ENCODE measurements at regions not wholly inside any gene's neighbourhood (a gene's known extent, or its start where the extent isn't known, plus 50 kb on each side); places are given as distances from the start of the nearest gene placed in this dataset.

DNA sequence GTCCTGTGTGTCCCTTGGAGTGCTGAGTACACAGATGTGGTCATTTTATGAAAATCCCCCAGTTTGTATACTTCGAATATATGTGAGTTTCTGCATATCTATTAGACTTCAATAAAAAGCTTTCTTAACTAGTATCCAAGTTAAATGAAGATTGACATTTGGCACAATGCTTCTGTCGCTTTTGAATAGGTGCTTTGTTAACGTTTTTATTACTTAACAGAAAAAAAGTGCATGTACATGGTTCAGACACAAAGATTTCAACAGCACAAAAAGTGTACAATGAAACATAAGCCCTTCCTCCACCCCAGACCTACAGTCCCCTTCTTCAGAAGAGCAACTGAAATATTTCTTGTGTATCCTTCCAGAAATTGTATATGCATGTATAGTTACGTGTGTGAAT lies 427.4 kb upstream of the PROK2 start:
- Mint-ChIP-seq H3K27ac (no peak overlapping the region), H3K9me3 (no peaks in the 10 kb centered on the region), H3K4me1 (ENCODE audit: low read depth) (no peaks in the 10 kb centered on the region), H3K36me3 (ENCODE audit: low read depth) (no peaks in the 10 kb centered on the region), H3K4me3 (no peak overlapping the region), H3K27me3 (ENCODE audit: low read depth) (peaks cover 5% of the 10 kb centered on the region)

DNA sequence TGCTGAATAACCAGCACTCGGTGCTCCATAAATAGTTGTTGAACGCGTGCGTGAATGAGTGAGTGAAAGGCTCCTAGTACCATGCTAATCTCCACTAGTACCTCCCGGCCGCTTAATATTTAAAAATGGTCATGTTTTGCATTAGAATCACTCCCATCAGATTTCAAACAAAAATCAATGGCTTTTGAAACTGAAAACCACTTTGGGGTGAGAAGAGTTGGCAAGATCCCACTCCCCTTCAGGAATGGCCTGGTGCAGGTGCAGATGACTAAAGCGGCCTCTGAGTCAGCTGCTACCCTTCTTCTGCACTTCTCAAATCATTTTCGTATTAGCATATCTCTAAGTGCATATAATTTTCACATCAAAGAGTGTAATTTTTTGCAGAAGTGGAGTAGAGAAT lies 425.3 kb upstream of the PROK2 start:
- Mint-ChIP-seq H3K27me3 (ENCODE audit: low read depth) (peaks cover 5% of the 10 kb centered on the region), H3K9me3 (no peaks in the 10 kb centered on the region), H3K27ac (no peak overlapping the region), H3K4me1 (ENCODE audit: low read depth) (no peaks in the 10 kb centered on the region), H3K4me3 (no peak overlapping the region), H3K36me3 (ENCODE audit: low read depth) (no peaks in the 10 kb centered on the region)

DNA sequence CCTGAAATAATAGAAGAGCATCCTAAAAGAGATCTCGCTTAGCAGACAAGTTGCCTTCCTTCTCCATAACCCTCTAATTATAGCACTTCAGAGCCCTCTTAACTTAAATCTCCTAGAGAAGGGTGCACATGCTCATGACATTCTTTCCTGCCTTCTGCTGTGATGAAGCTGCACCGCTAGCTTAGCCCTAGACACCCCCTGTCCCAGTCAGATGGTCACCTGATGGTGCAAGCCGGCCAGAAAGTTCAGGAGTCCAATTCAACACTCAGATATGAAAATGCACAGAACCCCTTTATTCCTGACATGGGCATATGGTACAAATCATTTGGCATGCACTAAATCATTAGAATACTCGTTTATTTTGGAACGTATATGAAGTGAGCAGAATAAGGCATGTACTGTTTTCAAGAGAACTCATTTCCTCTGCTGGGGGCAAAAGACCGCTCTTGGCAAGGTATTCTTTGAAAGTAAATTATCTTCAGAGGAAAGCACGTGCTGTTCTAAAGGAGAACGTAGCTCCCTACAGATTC lies 420.4 kb upstream of the PROK2 start:
- H3K36me3 Mint-ChIP-seq (ENCODE audit: low read depth), result peaks cover 2% of the 10 kb centered on the region
- H3K4me1 Mint-ChIP-seq (ENCODE audit: low read depth), result no peaks in the 10 kb centered on the region
- no peak overlapping the region for H3K4me3 Mint-ChIP-seq
- H3K9me3 Mint-ChIP-seq, result peaks cover 7% of the 10 kb centered on the region
- H3K27me3 Mint-ChIP-seq (ENCODE audit: low read depth), result peaks cover 5% of the 10 kb centered on the region
- no peak overlapping the region for H3K27ac Mint-ChIP-seq

DNA sequence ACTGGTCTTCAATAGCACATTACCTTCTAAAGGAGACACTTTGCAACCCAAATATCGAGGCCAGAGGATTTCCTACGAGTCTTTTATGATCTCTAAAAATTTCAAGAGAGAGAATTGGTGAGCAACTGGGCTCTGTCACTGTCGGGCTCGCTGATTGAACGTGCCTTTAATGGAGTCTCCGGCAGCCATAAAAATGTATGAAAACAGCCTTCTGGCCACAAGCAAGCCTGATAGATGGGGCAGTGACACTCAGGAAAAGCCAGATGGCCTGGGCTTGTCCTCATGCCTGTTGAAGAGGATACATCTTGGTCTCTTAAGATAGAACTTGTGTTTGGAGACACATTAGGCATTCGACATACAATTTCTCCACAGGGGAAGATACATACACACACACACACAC lies 419.5 kb upstream of the PROK2 start:
- Mint-ChIP-seq H3K4me1 (ENCODE audit: low read depth) (no peaks in the 10 kb centered on the region), H3K36me3 (ENCODE audit: low read depth) (peaks cover 2% of the 10 kb centered on the region), H3K9me3 (peaks cover 13% of the 10 kb centered on the region), H3K27me3 (ENCODE audit: low read depth) (no peaks in the 10 kb centered on the region), H3K4me3 (no peak overlapping the region), H3K27ac (no peak overlapping the region)

DNA sequence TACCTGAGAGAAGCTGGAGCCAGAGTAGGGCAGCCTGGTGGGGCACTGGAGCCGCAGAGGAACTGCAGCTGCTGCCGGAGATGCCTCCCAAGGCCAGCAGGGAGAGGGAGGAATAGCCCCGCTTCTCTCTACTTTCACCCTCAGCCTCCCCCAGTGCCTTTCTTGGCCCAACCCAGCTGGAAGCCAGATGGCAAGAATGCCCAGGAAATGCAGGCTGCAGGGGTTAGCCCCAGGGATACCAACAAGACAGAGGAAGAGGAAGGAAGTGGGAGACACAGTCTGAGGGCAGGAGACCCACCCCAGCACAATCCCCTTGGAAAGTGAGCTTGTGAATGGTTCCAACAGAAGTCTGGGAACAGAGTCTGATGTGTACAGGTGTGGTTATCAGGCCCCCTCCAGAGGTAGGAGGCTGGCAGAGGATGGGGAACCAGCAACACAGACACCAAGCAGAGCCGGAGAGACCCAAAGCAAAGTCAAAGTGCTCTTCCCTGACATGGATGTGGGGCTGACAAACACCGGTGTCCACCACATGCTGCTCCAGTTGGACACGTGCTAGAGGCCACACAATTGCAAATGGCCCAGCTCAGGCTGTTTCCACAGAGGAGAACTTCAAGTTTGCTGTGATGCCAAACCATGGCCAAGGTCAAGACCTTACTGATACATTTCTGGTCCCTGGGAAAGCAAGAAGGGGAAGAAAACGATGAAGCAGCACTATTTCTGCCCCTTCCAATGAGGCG lies 418.8 kb upstream of the PROK2 start:
- peaks cover 19% of the 10 kb centered on the region for H3K9me3 Mint-ChIP-seq
- H3K4me3 Mint-ChIP-seq, result no peak overlapping the region
- H3K36me3 Mint-ChIP-seq (ENCODE audit: low read depth), result peaks cover 2% of the 10 kb centered on the region
- H3K4me1 Mint-ChIP-seq (ENCODE audit: low read depth), result no peaks in the 10 kb centered on the region
- H3K27me3 Mint-ChIP-seq (ENCODE audit: low read depth), result no peaks in the 10 kb centered on the region
- no peak overlapping the region for H3K27ac Mint-ChIP-seq

DNA sequence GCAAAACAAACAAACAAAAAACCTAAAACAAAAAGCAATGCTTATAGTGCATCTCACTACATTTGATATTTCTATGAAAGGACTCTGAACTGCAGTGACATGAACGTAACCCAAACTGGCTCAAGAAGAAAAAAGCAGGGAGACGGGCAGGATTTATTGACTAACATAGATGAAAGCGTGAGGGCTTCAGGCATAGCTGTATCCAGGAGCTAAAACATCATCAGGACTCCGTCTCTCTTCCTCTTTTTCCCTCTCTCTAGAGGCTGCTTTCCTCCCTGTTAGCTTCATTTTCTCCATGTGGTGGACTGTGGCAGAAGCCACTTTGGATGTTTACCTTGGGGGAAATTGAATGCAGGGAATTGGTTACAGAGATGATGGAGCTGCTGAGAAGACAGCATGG lies 418.2 kb upstream of the PROK2 start:
- H3K4me3 Mint-ChIP-seq, result no peak overlapping the region
- H3K27me3 Mint-ChIP-seq (ENCODE audit: low read depth), result no peaks in the 10 kb centered on the region
- peaks cover 23% of the 10 kb centered on the region for H3K9me3 Mint-ChIP-seq
- H3K4me1 Mint-ChIP-seq (ENCODE audit: low read depth), result no peaks in the 10 kb centered on the region
- H3K27ac Mint-ChIP-seq, result no peak overlapping the region
- H3K36me3 Mint-ChIP-seq (ENCODE audit: low read depth), result peaks cover 2% of the 10 kb centered on the region

DNA sequence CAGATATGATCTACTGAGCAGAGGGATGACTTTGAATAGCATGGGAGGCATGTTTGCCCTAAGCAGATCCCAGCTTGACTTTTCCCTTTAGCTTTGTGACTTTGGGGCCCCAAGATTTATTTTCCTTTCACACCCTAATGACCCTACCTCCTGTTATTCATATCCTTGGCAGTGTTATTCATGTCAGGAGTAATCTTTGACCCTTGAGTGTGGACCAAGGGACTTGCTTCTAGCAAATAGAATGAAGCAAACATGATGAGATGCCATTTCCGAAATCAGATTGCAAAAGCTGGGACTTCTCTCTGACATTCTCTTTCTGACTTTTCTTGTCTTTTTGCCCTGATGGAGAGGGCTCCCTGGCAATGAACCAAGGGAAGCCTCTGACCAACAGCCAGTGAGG lies 415.4 kb upstream of the PROK2 start:
- Mint-ChIP-seq H3K27me3 (ENCODE audit: low read depth) (peaks cover 5% of the 10 kb centered on the region), H3K4me1 (ENCODE audit: low read depth) (no peaks in the 10 kb centered on the region), H3K36me3 (ENCODE audit: low read depth) (peaks cover 3% of the 10 kb centered on the region), H3K27ac (no peak overlapping the region), H3K4me3 (no peak overlapping the region), H3K9me3 (peaks cover 36% of the 10 kb centered on the region)

DNA sequence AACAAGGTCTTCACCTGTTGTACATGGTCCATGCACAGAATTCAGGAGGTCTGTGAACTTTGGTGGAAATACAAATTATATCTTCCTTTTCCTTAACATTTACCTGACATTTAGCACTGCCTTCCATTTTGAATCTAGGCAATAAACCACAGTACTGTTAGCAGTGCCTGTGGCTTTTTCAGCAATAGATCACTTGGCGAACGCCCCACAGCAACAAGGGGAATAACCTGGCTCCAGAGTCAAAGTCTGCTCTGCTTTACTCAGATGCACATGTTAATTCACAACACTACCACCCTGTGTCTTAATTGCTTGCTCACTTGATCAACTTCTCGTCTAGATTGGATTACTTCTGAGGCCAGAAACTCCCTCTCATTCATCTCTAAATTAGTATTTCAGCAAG lies 414.6 kb upstream of the PROK2 start:
- Mint-ChIP-seq H3K27ac (no peak overlapping the region), H3K27me3 (ENCODE audit: low read depth) (peaks cover 5% of the 10 kb centered on the region), H3K36me3 (ENCODE audit: low read depth) (peaks cover 3% of the 10 kb centered on the region), H3K4me3 (no peak overlapping the region), H3K9me3 (peaks cover 36% of the 10 kb centered on the region), H3K4me1 (ENCODE audit: low read depth) (no peaks in the 10 kb centered on the region)

DNA sequence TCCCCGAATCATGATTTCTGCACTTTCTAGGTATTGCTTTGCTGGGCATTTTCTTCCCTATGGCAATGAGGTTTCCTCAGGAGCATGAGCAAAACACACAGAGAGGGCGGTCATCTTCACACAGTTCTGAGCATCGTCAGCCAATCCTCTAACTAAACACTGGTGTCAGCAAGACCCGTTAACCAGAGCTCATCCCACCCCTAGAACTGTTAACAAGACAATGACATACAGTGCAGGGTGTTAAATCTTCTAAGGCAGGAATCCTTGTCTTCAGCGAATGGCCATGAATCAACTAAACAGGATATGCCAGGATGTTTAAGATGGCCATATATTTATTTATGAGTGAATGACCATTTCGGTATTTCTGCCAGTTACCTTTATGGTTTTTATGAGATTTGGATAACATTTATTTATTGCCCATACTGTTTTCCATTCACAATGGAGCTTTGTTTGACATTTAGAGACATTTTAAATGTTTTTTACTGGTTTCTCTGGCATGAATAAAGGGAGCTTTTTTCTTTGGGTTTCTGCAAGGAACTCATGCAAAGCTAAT lies 411.5 kb upstream of the PROK2 start:
- Mint-ChIP-seq H3K27ac (no peak overlapping the region), H3K4me3 (no peak overlapping the region), H3K27me3 (ENCODE audit: low read depth) (peaks cover 5% of the 10 kb centered on the region), H3K4me1 (ENCODE audit: low read depth) (no peaks in the 10 kb centered on the region), H3K36me3 (ENCODE audit: low read depth) (peaks cover 3% of the 10 kb centered on the region), H3K9me3 (peaks cover 46% of the 10 kb centered on the region)

DNA sequence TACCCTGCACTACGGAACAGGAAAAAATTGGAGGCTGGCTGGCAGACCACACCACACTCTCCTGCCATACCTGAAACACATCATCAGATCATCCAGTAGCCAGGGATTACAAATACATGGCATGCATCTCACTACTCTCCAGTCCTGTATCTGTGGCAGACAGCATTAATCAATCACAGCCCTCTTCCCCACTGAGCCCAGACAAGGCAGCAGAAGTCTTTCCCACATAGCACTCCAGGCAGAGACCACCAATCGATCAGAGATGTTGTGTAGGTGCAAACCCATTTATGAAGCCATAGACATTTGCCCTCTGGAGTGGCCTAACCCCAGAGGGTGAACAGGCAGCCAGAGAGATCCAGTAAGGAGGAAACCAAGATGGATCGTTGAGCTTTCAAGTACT lies 410.9 kb upstream of the PROK2 start:
- H3K9me3 Mint-ChIP-seq, result peaks cover 48% of the 10 kb centered on the region
- no peak overlapping the region for H3K4me3 Mint-ChIP-seq
- peaks cover 5% of the 10 kb centered on the region for H3K27me3 Mint-ChIP-seq (ENCODE audit: low read depth)
- peaks cover 4% of the 10 kb centered on the region for H3K36me3 Mint-ChIP-seq (ENCODE audit: low read depth)
- H3K4me1 Mint-ChIP-seq (ENCODE audit: low read depth), result no peaks in the 10 kb centered on the region
- no peak overlapping the region for H3K27ac Mint-ChIP-seq

DNA sequence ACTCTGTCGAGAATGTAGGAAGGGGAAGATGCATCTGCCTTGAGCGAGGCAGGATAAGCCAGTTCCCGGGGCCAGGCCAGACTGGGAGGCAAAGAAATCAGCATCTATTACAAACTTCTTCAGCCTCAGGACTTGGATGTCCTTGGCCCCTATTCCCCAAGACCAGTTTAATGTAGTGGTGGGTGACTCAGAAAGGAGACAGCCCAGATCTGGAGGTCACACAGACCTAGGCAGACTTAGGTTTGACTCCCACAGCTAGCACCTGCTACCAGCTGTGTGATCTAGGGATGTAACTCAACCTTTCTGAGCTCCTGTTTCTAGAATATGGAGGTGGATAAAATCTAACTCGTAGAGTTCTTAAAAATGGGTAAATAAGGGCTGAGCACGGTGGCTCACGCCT lies 409.5 kb upstream of the PROK2 start:
- Mint-ChIP-seq H3K27ac (no peak overlapping the region), H3K4me1 (ENCODE audit: low read depth) (peaks cover 2% of the 10 kb centered on the region), H3K4me3 (no peak overlapping the region), H3K36me3 (ENCODE audit: low read depth) (peaks cover 3% of the 10 kb centered on the region), H3K27me3 (ENCODE audit: low read depth) (peaks cover 5% of the 10 kb centered on the region), H3K9me3 (peaks cover 40% of the 10 kb centered on the region)

DNA sequence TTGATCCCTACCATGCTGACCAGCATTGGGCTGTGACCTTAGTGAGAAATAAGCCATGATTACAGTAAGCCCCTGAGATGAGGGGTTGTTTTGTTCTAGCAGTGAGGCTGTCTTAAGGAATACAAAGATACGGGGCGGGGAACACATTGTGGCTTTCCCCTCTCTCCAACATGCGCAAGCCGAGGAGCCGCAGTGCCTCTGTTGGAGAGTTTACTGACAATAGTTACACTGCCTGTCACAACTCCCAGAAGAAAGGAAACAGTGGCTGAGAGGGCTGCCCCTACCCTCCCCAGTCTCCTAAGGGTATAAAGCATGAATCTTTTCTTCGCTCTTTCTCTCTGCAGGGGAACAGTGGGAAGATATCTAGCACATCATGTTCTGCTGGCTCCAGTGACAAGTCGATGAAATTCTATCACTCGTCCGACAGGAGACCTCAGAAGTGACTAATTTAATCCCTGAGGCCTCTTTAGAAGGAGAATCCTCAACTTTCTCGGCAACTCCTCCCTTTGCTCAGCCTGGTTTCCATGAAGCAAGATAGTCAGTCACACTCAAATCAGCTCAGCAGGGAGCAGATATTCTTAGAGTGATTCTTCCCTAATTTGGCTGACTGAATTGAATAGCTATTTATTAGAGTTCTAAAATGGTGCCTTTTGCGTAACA lies 409.0 kb upstream of the PROK2 start:
- Mint-ChIP-seq H3K4me3 (no peak overlapping the region), H3K27me3 (ENCODE audit: low read depth) (peaks cover 5% of the 10 kb centered on the region), H3K4me1 (ENCODE audit: low read depth) (peaks cover 5% of the 10 kb centered on the region), H3K27ac (no peak overlapping the region), H3K36me3 (ENCODE audit: low read depth) (peaks cover 3% of the 10 kb centered on the region), H3K9me3 (peaks cover 34% of the 10 kb centered on the region)

DNA sequence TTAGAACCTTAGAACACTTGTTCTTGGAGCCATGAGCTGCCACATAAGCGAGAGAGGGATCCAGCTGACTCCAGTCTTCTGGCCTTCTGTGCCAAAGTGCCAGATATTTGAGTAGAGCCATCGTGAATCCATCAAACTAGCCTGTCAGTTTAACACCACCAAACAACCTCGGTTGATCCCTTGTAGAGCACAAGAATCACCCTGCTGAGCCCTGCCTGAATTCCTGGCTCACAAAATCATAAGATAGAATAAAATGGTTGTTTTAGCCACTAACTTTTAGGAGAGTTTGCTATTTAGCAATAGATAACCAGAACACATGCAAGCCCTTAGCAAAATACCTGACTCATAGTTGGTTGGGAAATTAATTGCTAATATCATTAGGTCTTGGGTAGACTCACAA lies 407.6 kb upstream of the PROK2 start:
- no peak overlapping the region for H3K27ac Mint-ChIP-seq
- peaks cover 3% of the 10 kb centered on the region for H3K36me3 Mint-ChIP-seq (ENCODE audit: low read depth)
- H3K9me3 Mint-ChIP-seq, result peaks cover 24% of the 10 kb centered on the region
- H3K4me1 Mint-ChIP-seq (ENCODE audit: low read depth), result peaks cover 13% of the 10 kb centered on the region
- peaks cover 2% of the 10 kb centered on the region for H3K27me3 Mint-ChIP-seq (ENCODE audit: low read depth)
- no peak overlapping the region for H3K4me3 Mint-ChIP-seq

DNA sequence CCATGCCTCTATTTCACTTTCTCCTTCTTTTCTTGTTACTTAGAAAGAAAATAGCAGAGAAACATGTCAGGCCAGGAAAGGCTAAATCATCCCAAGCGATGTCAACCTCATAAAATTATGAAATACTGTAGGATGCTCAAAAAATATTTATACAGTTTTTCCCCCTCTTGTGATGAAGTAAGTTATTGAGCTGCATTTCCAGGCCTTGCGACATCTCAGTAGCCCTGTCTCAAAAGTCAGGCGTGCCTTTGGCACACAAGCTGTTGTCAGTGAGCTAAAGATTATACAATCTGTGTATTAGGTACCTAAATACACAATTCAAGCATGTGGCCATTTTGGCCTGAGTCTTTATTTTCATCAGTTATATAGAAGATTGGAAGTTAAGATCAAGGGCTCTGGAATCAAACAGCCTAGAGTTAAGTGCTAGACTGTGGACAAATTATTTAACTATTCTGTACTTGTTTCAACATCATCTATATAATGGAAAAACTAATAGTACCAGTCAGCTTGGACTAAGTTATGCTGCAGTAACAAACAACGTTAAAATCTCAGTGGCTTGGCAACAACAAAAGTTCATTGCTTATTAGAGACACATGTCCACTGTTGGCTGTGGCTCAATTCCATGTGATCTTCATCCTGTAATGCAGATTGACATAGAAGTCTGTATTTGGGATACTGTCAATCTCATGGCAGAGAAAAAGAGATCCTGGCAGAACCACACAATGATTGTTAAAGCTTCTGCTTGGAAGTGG lies 406.4 kb upstream of the PROK2 start:
- no peak overlapping the region for H3K4me3 Mint-ChIP-seq
- H3K27ac Mint-ChIP-seq, result no peak overlapping the region
- H3K4me1 Mint-ChIP-seq (ENCODE audit: low read depth), result peaks cover 13% of the 10 kb centered on the region
- peaks cover 22% of the 10 kb centered on the region for H3K9me3 Mint-ChIP-seq
- H3K36me3 Mint-ChIP-seq (ENCODE audit: low read depth), result peaks cover 3% of the 10 kb centered on the region
- H3K27me3 Mint-ChIP-seq (ENCODE audit: low read depth), result no peaks in the 10 kb centered on the region
